K562 (cell line): ENCODE measurements at regions not wholly inside any gene's neighbourhood (a gene's known extent, or its start where the extent isn't known, plus 50 kb on each side); places are given as distances from the start of the nearest gene placed in this dataset.

ENCODE experiments used
- ATAC-seq: fragments of 200-7000 bp; cut with Tn5 transposase; 3 replicates; pipeline ENCODE4 v1.9.1; 2020; ENCODE audit warnings: moderate library complexity
- BruUV-seq: library from RNA; stranded (reverse); fragments of 400-500 nt; replicated peaks from 2 replicates; lab custom pipeline; 2021; lab: Mats Ljungman, UMichigan
- CTCF ChIA-PET: fragments of 300-600 bp; formaldehyde crosslinking; extraction: SDS; loops from one replicate; lab custom pipeline; 2021; ENCODE audit warnings: low intra/inter-chr PET ratio; lab: Yijun Ruan, JAX
- POLR2A ChIA-PET: fragments of 300-600, 350-650 bp; sonication (Branson Sonifier 250); formaldehyde crosslinking; extraction: SDS; loops from one replicate; lab custom pipeline; 2021; ENCODE audit warnings: antibody characterized with exemption, inconsistent platforms; lab: Yijun Ruan, JAX
- DNase-seq, 4 experiments: peaks; one replicate each; pipeline versions ENCODE4 v3.0.0 to v3.0.0-alpha.2; 2011 to 2018; ENCODE audit warnings: low spot score in 3 of 4, mixed read lengths in 3 of 4; ENCODE audit errors: extremely low read depth in 1 of 4
- FAIRE-seq: peaks from 2 replicates; lab custom pipeline; 2011; peaks lifted over from hg19 to GRCh38; lab: Jason Lieb, UNC
- H2AFZ ChIP-seq: 2 replicates; pipeline ENCODE4 v1.6.0; 2011; ENCODE audit warnings: low read depth, low read length, control low read depth, inconsistent platforms
- H3K27ac ChIP-seq: fragments of 200-600 bp; 3 replicates; pipeline ENCODE4 v1.8.0; 2011; ENCODE audit warnings: low read depth, mild to moderate bottlenecking, control low read depth, inconsistent platforms, low read length, moderate library complexity, mixed read lengths; ENCODE audit errors: extremely low read depth
- H3K27me3 ChIP-seq, 2 experiments: fragments of 300-600 bp in 1 of 2; 2 replicates in 1 of 2; 3 replicates in 1 of 2; pipeline versions ENCODE4 v1.6.0 to v1.8.0; 2011; ENCODE audit warnings: inconsistent platforms in 2 of 2, low read length in 2 of 2, mild to moderate bottlenecking in 1 of 2, mixed read lengths in 1 of 2, moderate library complexity in 1 of 2; ENCODE audit not compliant: control insufficient read depth in 2 of 2, insufficient read depth in 2 of 2
- H3K36me3 ChIP-seq: fragments of 300-600 bp; 3 replicates; pipeline ENCODE4 v1.8.0; 2011; ENCODE audit warnings: mild to moderate bottlenecking, low read length, inconsistent platforms; ENCODE audit not compliant: control insufficient read depth, insufficient read depth
- H3K4me1 ChIP-seq, 2 experiments: fragments of 200-600 bp in 1 of 2; replicated peaks in 1 of 2; 2 replicates in 1 of 2; 3 replicates in 1 of 2; pipeline versions ENCODE4 v1.5.1 to v1.8.0; 2011; ENCODE audit warnings: inconsistent platforms in 2 of 2, low read length in 2 of 2, mild to moderate bottlenecking in 1 of 2, mixed read lengths in 1 of 2, moderate library complexity in 1 of 2; ENCODE audit not compliant: control insufficient read depth in 2 of 2, insufficient read depth in 2 of 2
- H3K4me2 ChIP-seq: 2 replicates; pipeline ENCODE4 v1.6.1; 2011; ENCODE audit warnings: low read length, control low read depth, inconsistent platforms, mixed read lengths; ENCODE audit not compliant: insufficient read depth
- H3K4me3 ChIP-seq: fragments of 200-600 bp; sonication (generic), shearing (Covaris generic); 2 replicates; pipeline ENCODE4 v1.5.1; 2016; ENCODE audit warnings: control low read depth, inconsistent platforms
- H3K79me2 ChIP-seq: fragments of 200-600 bp; 3 replicates; pipeline ENCODE4 v1.8.0; 2011; ENCODE audit warnings: low read length, inconsistent platforms; ENCODE audit not compliant: control insufficient read depth, insufficient read depth
- H3K9ac ChIP-seq, 2 experiments: 2 replicates each; pipeline versions ENCODE4 v1.6.0 to v1.6.1; 2011; ENCODE audit warnings: low read depth in 2 of 2, low read length in 2 of 2, control low read depth in 1 of 2, inconsistent platforms in 1 of 2, mild to moderate bottlenecking in 1 of 2, mixed read lengths in 1 of 2; ENCODE audit not compliant: insufficient read depth in 1 of 2
- H3K9me1 ChIP-seq: one replicate; pipeline ENCODE4 v1.6.0; 2011; ENCODE audit warnings: inconsistent platforms, mild to moderate bottlenecking, low read length, moderate library complexity; ENCODE audit not compliant: control insufficient read depth, insufficient read depth
- H3K9me3 ChIP-seq: replicated peaks from 2 replicates; pipeline ENCODE4 v1.5.1; 2011; ENCODE audit warnings: low read depth, low read length, inconsistent platforms; ENCODE audit not compliant: control insufficient read depth, insufficient read depth
- H4K20me1 ChIP-seq: replicated peaks from 2 replicates; pipeline ENCODE4 v1.6.1; 2011; ENCODE audit warnings: low read length, inconsistent platforms, mixed read lengths; ENCODE audit not compliant: control insufficient read depth, insufficient read depth
- ATF1 ChIP-seq, 2 experiments: fragments of 450-650 bp in 1 of 2; IDR thresholded peaks; 2 replicates each; pipeline ENCODE4 v1.6.1; 2016; ENCODE audit warnings: missing compliant biosample characterization in 1 of 2, missing genetic modification characterization in 1 of 2
- FOXP1 ChIP-seq: sonication (generic); formaldehyde crosslinking; IDR thresholded peaks from 2 replicates; pipeline ENCODE4 v1.8.0; 2022; ENCODE audit warnings: mild to moderate bottlenecking, missing genetic modification reagents
- MCM3 ChIP-seq: fragments of 450-650 bp; IDR thresholded peaks from 2 replicates; pipeline ENCODE4 v1.6.1; 2016
- PRPF4 ChIP-seq: fragments of 200-400 bp; formaldehyde crosslinking; IDR thresholded peaks from one replicate; pipeline ENCODE4 v1.6.1; 2017; ENCODE audit warnings: low read length, low read depth, mild to moderate bottlenecking; ENCODE audit not compliant: insufficient read depth, poor library complexity, severe bottlenecking
- WGBS: fragments of 100-300 bp; shearing (Covaris generic); methylation state at CpG from one replicate; pipeline ENCODE4 v1.1.6; 2016; ENCODE audit warnings: low coverage, mixed read lengths; ENCODE audit not compliant: insufficient coverage; ENCODE audit errors: missing lambda C conversion rate; 5-methylcytosine and 5-hydroxymethylcytosine counted together
- in situ Hi-C: fragments of 300-500 bp; cut with MboI; formaldehyde crosslinking; loops from 4 replicates; pipeline ENCODE4 v1.15.0; 2018; ENCODE audit warnings: inconsistent platforms, mixed read lengths
- intact Hi-C: fragments of 100-400 bp; cut with micrococcal nuclease; formaldehyde crosslinking; loops from 2 replicates; pipeline ENCODE4 v1.14.2; 2022
- TF ChIP-seq, protein P1 (sequence below): fragments of 450-650 bp; IDR thresholded peaks from 2 replicates; pipeline ENCODE4 v1.6.1; 2016; ENCODE audit warnings: low read depth, mild to moderate bottlenecking, moderate library complexity
- TF ChIP-seq, protein P2 (sequence below): sonication (generic); formaldehyde crosslinking; IDR thresholded peaks from 2 replicates; pipeline ENCODE4 v1.9.0; 2022; ENCODE audit warnings: mild to moderate bottlenecking, missing genetic modification reagents

DNA sequence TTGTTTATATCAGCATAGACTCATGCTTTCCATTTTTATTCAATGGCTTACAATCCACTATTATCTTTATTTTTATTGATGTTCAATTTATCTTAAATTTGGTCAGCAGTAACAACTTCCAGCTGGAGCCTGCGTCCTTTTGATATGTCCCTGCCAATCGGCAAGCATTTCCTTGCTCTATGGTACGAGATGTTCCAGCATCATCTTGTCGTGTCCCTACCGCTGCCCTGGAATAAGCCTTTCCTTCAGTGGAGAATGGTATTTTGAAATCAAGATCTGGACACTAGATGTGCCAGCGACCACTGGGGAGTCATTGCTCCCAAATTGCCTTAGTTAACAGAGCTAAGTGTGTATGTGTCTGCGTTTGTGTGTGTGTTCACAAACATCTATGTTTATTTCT lies 151.6 kb upstream of the RGMB start:
- FAIRE-seq (no peak), DNase-seq (no peak), ATAC-seq (no peak)
- intact Hi-C loops = no loop called here
- H3K27ac ChIP-seq = no peak overlapping the region
- H3K27me3 ChIP-seq = no peaks in the 10 kb centered on the region
- H3K9ac ChIP-seq = no peak overlapping the region
- TF ChIP-seq, protein P1, sequence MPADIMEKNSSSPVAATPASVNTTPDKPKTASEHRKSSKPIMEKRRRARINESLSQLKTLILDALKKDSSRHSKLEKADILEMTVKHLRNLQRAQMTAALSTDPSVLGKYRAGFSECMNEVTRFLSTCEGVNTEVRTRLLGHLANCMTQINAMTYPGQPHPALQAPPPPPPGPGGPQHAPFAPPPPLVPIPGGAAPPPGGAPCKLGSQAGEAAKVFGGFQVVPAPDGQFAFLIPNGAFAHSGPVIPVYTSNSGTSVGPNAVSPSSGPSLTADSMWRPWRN = no peak
- no peak for TF ChIP-seq PRPF4
- TF ChIP-seq ATF1 (CRISPR knock-in tag; IDR thresholded peaks at IDR 0.05) = no peak
- no peak for TF ChIP-seq ATF1 (tag; IDR thresholded peaks at IDR 0.05)
- TF ChIP-seq FOXP1 = no peak
- no peak for TF ChIP-seq MCM3
- TF ChIP-seq, protein P2, sequence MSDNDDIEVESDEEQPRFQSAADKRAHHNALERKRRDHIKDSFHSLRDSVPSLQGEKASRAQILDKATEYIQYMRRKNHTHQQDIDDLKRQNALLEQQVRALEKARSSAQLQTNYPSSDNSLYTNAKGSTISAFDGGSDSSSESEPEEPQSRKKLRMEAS = no peak
- H3K9me3 ChIP-seq = no peaks in the 10 kb centered on the region; the same call in 1 of the 2 replicates
- ChIA-PET POLR2A (no interaction called here), CTCF (no interaction called here)
- H3K4me1 ChIP-seq = no peaks in the 10 kb centered on the region
- no peaks in the 10 kb centered on the region for H4K20me1 ChIP-seq
- no TSS peak for BruUV-seq
- H3K4me2 ChIP-seq = no peak overlapping the region
- H3K79me2 ChIP-seq = no peaks in the 10 kb centered on the region
- H3K36me3 ChIP-seq = no peaks in the 10 kb centered on the region
- in situ Hi-C loops = no loop called here
- H3K9me1 ChIP-seq = no peaks in the 10 kb centered on the region
- 1% methylated on average over 7 of the region's 7 CpGs for WGBS
- no peak overlapping the region for H2AFZ ChIP-seq
- no peak overlapping the region for H3K4me3 ChIP-seq
